DOHH2 (cell line): ENCODE measurements at regions not wholly inside any gene's neighbourhood (a gene's known extent, or its start where the extent isn't known, plus 50 kb on each side); places are given as distances from the start of the nearest gene placed in this dataset.

ENCODE experiments used
- H3F3A ChIP-seq: fragments of 200-600 bp; sonication (generic), shearing (Covaris generic); 2 replicates; pipeline ENCODE4 v1.6.0; 2016; ENCODE audit warnings: antibody characterized with exemption, mild to moderate bottlenecking; ENCODE audit not compliant: control insufficient read depth, insufficient read depth
- H3K27ac ChIP-seq: fragments of 200-600 bp; sonication (generic); 2 replicates; pipeline ENCODE4 v1.5.1; 2014; ENCODE audit warnings: low read depth, mild to moderate bottlenecking, low read length, moderate library complexity
- H3K27me3 ChIP-seq: fragments of 200-600 bp; sonication (generic); 2 replicates; pipeline ENCODE4 v1.6.1; 2014; ENCODE audit warnings: mild to moderate bottlenecking, low read length, mixed read lengths; ENCODE audit not compliant: control insufficient read depth
- H3K36me3 ChIP-seq: fragments of 200-600 bp; sonication (generic); 2 replicates; pipeline ENCODE4 v1.6.1; 2014; ENCODE audit warnings: mild to moderate bottlenecking, low read length, moderate library complexity, mixed read lengths; ENCODE audit not compliant: control insufficient read depth
- H3K4me1 ChIP-seq: fragments of 200-600 bp; sonication (generic); 2 replicates; pipeline ENCODE4 v1.6.1; 2014; ENCODE audit warnings: mild to moderate bottlenecking, low read length, mixed read lengths; ENCODE audit not compliant: control insufficient read depth
- H3K4me2 ChIP-seq: fragments of 200-600 bp; sonication (generic); 2 replicates; pipeline ENCODE4 v1.6.0; 2014; ENCODE audit warnings: mild to moderate bottlenecking, low read length, moderate library complexity
- H3K4me3 ChIP-seq: fragments of 200-600 bp; sonication (generic); 2 replicates; pipeline ENCODE4 v1.5.1; 2014; ENCODE audit warnings: mild to moderate bottlenecking, low read length, mixed read lengths
- H3K79me2 ChIP-seq: fragments of 200-600 bp; sonication (generic); 2 replicates; pipeline ENCODE4 v1.6.1; 2014; ENCODE audit warnings: mild to moderate bottlenecking, low read length, mixed read lengths; ENCODE audit not compliant: control insufficient read depth
- H3K9me2 ChIP-seq: fragments of 200-600 bp; sonication (generic); replicated peaks from 2 replicates; pipeline ENCODE4 v1.6.1; 2014; ENCODE audit warnings: mild to moderate bottlenecking, low read length, mixed read lengths; ENCODE audit not compliant: control insufficient read depth
- H3K9me3 ChIP-seq: fragments of 200-600 bp; sonication (generic); 2 replicates; pipeline ENCODE4 v1.6.1; 2014; ENCODE audit warnings: antibody characterized with exemption, low read length, mixed read lengths; ENCODE audit not compliant: control insufficient read depth, insufficient read depth
- H4K20me1 ChIP-seq: fragments of 200-600 bp; sonication (generic); 2 replicates; pipeline ENCODE4 v1.6.0; 2014; ENCODE audit warnings: low read depth, mild to moderate bottlenecking, antibody characterized with exemption, low read length, moderate library complexity; ENCODE audit not compliant: control insufficient read depth, insufficient read depth
- CTCF ChIP-seq: fragments of 200-600 bp; sonication (generic); IDR thresholded peaks from one replicate; pipeline ENCODE4 v1.5.1; 2014; ENCODE audit warnings: antibody characterized with exemption, mild to moderate bottlenecking, low read depth, low read length; ENCODE audit not compliant: poor library complexity, severe bottlenecking
- EZH2phosphoT487 ChIP-seq: fragments of 200-600 bp; sonication (generic); IDR thresholded peaks from 2 replicates; pipeline ENCODE4 v1.6.1; 2017; ENCODE audit warnings: borderline replicate concordance, mild to moderate bottlenecking, antibody characterized with exemption, low read length, moderate library complexity, mixed read lengths

DNA sequence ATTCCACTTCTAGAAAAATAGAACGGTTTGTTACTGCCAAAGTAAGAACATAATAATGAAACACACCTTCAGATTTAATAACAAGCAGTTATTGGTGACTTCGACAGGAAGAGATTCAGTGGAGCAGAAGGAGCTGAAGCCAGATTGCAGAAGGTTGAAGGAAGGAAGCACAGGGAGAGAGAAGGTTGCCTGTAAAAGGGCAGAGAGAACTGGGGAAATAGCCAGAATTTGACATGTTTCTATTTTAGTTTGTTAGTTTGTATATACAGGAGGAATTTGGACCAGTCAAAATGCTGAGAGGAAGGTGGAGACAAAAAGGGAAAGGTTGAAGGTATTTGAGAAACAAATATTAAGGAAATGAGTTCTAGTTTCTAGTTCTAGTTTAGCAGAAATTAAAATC is 269.2 kb upstream of the ELAVL2 start:
- no peak overlapping the region for H3K27ac ChIP-seq
- TF ChIP-seq EZH2phosphoT487: no peak
- no peak for TF ChIP-seq CTCF
- H3K36me3 ChIP-seq: no peaks in the 10 kb centered on the region
- H3K4me1 ChIP-seq: no peaks in the 10 kb centered on the region
- H3K4me2 ChIP-seq: no peak overlapping the region
- H3K79me2 ChIP-seq: no peaks in the 10 kb centered on the region
- no peaks in the 10 kb centered on the region for H3F3A ChIP-seq
- no peaks in the 10 kb centered on the region for H3K9me2 ChIP-seq
- H3K4me3 ChIP-seq: no peak overlapping the region
- H4K20me1 ChIP-seq: no peaks in the 10 kb centered on the region
- no peaks in the 10 kb centered on the region for H3K27me3 ChIP-seq
- H3K9me3 ChIP-seq: peaks cover 6% of the 10 kb centered on the region; the same call in 1 of the 2 replicates

- no peak for TF ChIP-seq EZH2phosphoT487
- TF ChIP-seq CTCF: no peak
- Histone ChIP-seq H3K4me3 (no peak overlapping the region), H4K20me1 (no peaks in the 10 kb centered on the region), H3K27me3 (no peaks in the 10 kb centered on the region), H3K9me3 (peaks cover 6% of the 10 kb centered on the region; the same call in 1 of the 2 replicates), H3K4me2 (no peak overlapping the region), H3K9me2 (no peaks in the 10 kb centered on the region), H3K79me2 (no peaks in the 10 kb centered on the region), H3K27ac (no peak overlapping the region), H3K4me1 (no peaks in the 10 kb centered on the region), H3K36me3 (no peaks in the 10 kb centered on the region), H3F3A (no peaks in the 10 kb centered on the region)
Measured at GRCh38 chr9:24090566-24090965, 264.5 kb upstream of the ELAVL2 start.

GRCh38 chr9:24073666-24074065 is 247.6 kb upstream of the ELAVL2 start:
- H3K4me3 ChIP-seq: no peak overlapping the region
- no peaks in the 10 kb centered on the region; the same call in 1 of the 2 replicates for H3K9me3 ChIP-seq
- no peaks in the 10 kb centered on the region for H3K27me3 ChIP-seq
- H4K20me1 ChIP-seq: no peaks in the 10 kb centered on the region
- TF ChIP-seq EZH2phosphoT487 (no peak), CTCF (no peak)
- no peaks in the 10 kb centered on the region for H3K4me1 ChIP-seq
- no peaks in the 10 kb centered on the region for H3K79me2 ChIP-seq
- no peak overlapping the region for H3K4me2 ChIP-seq
- H3F3A ChIP-seq: no peaks in the 10 kb centered on the region
- H3K27ac ChIP-seq: no peak overlapping the region
- H3K36me3 ChIP-seq: no peaks in the 10 kb centered on the region
- no peaks in the 10 kb centered on the region for H3K9me2 ChIP-seq
